NK-92 treated with Interleukin-12 subunit alpha and Interleukin-12 subunit beta, amount 100 ng/mL, for 24 hours (cell line): ENCODE measurements at regions not wholly inside any gene's neighbourhood (a gene's known extent, or its start where the extent isn't known, plus 50 kb on each side); places are given as distances from the start of the nearest gene placed in this dataset.

Source experiments
- DNase-seq: peaks from one replicate; lab custom pipeline; 2025; lab: John Stamatoyannopoulos, UW

- DNase-seq: no peak
These were observed 614.3 kb downstream of the ACTL7B start for GRCh38 chr9:108241384-108242073.

DNA sequence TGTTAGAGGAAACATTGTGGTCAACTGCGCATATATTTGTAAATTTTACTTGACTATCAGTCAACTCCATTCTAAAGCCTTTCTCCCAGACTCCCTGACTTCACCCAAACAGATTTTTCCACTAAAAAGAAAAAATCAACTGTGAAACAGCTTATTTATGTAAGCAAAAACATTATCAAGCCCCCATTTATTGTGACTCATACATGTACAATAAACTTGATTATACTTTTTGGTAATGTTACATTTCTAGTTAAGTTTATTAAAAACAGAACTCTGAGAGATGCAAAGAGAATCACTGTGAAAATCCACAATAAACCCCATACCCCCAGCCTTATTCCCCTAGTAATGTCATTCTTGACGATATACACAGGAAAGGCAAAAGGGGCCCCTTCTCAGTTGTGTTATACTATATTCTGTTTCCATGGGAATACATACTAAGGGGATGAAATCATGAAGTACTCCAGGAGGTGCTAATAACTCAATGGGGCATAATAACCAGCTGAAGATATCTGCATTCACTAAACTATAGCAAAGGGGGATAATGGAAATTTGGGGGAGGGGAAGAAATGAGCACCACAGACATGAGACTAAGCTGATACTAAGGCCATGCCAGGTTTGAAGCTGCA is 616.0 kb downstream of the ACTL7B start:
- no peak for DNase-seq

DNA sequence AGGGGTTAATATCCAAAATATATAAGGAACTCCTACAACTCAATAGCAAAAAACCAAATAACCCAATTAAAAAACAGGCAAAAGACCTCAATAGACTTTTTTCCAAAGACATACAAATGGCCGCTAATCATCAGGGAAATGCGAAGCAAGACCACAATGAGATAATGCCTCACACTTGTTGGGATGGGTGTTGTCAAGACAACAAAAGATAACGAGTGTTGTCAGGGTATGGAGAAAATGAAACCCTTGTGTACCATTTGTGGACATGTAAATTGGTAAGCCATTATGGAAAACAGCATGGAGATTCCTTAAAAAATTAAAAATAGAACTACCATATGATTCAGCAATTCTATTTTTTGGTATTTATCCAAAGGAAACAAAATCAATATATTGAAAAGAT is 620.2 kb downstream of the ACTL7B start:
- no peak for DNase-seq

DNA sequence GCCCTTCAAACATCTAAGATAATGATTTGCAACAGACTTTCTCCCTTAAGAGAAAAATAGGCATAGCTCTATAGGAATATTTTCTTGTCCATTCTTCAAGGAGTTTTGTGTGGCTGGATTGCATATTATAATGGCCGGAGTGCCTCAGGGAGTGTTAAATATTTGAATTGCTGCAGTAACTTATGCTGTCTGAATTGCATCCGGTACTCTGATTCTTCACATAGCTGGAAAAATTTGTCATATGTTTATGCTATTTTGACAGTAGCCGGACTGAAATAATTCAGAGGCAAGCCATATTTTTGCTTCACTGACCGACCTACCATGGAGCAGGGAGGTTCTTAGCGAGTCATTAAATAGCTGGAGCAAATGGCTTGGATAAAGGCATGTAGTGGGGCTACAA is 621.0 kb downstream of the ACTL7B start:
- no peak for DNase-seq

DNA sequence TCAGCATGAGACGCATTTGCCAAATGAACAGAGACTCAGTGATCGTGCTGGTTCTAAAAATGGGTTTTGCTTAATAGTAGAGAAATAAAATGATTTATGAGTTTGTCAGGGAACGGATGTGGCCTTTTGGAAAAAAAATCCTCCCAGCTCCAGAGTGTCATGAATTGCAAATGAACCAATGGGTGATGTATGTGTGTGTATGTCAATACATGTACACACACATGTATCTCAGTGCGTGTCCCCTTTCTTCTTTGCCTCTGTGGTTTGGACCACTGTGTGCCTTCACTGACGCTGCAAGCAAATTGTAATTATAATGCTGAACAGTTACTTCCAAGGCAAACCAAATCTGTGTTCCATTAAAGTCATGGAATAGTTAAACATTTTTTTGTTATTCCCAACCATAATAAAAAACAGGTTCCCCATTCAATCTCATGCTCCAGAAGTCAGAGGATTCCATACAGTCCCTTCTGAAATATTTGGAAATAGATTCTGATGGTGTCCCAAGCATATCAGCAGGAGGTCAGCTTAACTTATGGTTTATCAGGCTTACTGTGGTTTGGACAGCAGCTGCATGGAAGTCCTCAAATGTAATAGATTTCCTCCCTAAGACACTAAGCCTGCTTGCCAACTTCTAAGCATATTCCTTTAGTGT is 630.5 kb downstream of the ACTL7B start:
- no peak for DNase-seq

- no peak for DNase-seq
These were observed 631.1 kb downstream of the ACTL7B start for GRCh38 chr9:108224716-108225115.

DNA sequence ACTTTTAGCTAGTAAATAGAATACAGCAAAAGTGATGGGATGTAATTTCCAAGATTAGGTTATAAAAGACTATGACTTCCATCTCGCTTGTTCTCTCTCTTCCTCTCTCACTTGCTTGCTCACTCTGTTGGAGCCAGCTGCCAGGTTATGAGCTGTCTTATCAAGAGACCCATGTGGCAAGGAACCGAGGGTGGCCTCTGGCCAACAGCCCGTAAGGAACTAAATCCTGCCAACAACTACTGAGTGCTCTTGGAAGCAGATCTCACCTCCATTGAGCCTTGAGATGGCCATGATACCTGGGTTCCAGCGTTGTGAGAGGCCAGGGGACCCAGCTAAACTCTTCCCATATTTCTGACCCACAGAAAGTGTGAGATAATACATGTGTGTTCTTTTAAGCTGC is 636.1 kb downstream of the ACTL7B start:
- DNase-seq: no peak

DNA sequence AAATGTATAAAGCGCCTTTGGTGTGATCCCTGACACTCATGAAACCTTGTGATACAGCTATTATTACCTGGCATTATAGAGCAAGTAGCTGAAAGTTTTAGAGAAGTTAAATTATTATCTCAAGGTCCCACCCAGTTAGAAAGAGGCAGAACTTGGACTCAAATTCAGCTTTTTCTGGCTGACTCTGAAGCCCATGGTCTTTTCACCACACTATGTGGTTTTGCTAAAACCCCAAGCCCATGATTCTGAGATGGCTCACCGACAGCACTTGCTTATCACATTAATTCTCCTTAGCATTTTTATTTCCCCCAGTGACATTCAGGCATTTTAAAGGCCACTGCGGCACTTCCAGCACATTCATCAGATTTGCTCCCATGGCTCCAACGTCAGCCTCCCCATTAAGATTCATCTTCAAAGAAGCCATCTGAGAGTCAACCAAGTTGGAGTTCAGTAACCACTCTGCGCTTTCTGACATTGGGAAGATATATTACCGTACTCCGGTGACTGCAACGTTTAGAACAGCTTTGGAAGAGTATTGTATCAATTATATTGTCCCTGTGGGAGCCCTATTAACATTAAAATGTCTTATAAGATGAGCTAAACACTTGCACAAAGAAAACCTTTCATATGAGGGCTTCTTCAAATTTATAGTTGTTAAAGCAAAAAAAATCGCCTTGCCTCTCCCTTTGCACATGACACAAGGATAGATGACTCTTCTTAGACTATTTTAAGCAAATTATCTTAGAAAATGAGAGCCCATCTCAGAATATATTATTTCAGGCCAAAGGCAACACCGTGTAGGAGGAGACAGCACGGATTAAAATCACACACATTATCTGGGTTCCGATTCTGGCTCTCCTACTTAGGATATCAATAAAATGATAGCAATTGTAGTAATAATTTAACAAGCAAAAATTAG is 638.1 kb downstream of the ACTL7B start:
- DNase-seq: no peak

- no peak for DNase-seq
These were observed 642.3 kb downstream of the ACTL7B start for GRCh38 chr9:108213511-108213910.

DNA sequence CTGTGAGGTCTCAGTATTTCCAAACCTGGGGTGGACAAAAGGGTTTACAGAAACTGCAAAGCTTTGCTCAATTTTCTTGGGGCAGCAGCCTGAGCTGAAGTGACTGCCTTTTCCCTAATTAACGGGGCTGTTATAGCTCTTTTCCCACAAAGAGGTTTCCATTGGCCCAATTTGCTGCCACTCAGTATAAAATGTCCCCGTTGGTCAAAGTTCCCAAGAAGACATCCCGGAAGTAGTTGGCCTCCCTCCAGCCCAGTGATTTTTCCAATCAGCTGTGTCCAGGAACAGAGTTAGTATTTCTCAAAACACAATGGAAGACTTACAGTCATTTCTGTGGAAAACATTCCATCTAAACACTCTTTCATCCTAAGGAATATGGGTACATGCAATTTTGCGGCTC is 643.6 kb downstream of the ACTL7B start:
- DNase-seq: no peak

DNA sequence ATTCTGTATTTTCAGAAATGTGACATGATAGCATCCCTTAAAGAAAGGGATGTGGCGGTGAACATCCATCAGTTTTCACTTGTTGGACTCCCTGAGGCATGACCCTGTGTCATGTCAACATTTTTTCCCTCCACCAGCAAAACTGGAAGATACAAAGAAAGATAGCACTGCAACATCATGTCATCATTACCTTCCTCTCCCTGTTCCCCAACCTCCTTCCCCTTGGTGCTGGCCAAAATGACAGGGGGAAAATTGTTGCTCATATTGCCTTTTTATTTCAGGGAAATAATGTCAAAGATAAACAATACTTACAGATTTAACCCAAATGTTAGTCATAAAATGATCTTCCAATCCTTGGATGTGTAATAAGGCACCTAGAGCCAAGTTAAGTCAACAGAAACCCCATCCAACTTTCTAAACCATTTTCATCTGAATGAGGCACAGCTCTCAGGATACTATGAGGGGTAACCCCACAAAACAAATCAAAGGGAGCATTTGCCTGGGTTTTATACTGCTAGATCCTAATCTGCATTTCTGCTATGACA is 644.3 kb downstream of the ACTL7B start:
- no peak for DNase-seq

DNA sequence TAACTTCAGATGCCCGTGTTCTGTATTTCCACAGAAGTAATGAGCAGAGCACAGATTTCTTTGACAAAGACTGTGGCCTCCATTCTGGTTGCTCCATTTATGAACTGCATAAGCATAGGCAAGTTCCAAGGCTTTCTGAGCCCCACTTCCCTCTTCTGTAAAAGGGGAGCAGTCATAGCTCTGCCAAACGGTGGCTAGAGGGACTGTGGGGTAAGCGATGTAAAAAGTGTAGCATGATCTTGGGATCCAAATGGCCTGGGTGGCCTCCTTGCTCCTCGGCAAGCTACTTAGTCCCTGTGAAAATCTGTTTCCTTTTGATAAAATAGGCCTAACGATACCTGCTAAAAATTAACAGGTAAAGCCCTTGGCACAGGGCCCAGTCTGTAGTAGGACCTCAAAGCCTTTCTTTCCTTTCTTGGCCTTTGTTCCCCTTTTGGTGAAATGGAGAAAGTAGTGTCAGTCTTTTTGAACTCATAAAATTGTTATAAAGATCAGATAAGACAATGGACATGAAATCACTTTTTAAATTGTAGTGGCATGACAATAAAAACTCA is 646.6 kb downstream of the ACTL7B start:
- no peak for DNase-seq

DNA sequence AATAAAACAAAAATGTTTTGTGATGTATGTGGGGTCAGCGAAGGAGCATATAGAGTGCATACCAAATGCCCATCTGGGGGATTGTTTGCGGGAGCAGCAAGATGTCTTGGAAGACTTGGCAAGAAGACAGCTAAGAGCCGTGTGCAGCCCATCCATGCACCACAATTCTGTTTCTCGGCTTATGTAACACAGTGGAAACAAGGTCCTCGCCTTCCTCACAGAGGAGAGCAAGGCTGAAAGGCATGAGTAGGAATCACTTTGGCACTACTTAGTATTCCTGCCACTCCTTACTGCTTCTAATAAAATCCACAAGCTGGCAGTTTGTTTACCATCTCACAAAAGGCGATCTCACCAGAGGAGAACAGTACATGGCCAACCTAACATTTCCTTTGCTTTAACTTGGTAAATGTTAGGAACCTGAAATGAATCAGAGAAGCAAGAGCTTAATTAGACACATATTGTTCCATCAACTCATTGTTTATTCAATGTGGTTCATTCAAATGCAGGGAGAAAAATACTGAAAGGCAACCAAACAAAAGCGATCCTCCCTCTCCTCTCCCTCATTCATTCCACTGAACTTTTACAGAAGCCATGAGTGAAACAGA is 648.1 kb downstream of the ACTL7B start:
- DNase-seq: no peak

DNA sequence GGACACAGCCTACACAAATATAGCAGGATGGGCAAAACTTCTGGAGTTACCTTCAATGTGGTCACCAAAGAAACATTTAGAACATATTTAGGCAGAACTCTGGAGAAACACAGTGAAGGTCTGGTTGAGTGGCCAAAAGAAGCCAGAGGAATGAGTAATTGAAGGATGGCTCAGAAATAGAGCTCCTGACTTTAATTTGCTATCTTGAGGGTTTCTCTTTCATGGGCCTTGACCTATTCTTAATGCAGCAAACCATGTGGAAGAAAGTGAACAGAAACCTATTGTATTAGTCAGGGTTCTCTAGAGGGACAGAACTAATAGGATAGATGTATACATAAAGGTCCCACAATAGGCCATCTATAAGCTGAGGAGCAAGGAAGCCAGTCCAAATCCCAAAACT is 650.5 kb downstream of the ACTL7B start:
- DNase-seq: no peak

GRCh38 chr9:108197899-108198298 is 657.9 kb downstream of the ACTL7B start:
- DNase-seq: no peak

GRCh38 chr9:108197008-108197365 is 658.8 kb downstream of the ACTL7B start:
- DNase-seq: no peak

DNA sequence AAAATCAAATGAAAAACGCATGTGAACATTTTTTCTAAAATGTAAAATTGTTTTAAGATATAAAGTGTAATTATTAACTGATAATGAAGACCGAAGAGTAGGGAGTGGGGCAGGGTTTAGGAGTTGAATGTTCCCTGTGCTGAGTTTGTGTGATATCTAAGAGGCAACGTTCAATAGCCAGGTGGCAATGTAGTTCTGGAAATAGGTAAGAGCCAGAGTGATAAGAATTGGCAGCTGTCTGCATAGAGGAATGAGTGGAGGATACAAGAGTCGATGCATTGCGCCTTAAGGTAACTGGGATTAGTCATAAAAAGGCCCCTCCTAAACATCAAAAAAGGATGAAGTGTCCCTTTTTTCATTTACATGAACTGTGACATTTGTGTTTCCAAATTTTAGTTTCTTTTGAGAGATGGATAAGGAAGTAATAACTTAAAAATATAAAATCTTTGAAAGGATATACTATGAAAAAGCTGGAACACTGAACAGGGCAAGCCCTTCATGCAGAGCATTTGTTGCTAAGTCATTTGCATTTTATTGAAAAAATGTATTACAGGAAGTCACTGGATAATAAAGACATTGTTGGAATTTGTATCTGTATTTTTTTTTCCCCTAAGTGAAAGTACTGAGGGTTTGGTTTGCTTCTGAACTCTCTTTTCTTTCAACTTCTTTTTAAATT is 659.3 kb downstream of the ACTL7B start:
- no peak for DNase-seq

DNA sequence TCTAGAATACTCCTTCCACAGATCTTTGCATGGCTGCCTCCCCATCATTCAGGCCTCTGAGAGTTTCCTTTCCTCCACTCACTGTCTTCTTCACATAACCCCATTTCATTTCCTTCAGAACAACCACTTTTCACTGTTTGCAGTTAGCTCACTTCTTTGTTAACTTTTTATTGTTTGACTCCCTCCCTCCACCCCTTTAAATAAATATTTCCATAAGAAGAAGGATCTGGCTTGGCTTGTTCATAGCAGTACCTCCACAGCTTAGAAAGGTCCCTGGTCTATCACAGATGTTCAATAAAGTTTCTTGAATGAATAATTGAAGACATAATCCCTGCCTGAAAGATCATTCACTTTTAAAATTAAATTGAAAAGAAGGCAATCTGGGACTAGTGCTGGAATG is 661.6 kb downstream of the ACTL7B start:
- no peak for DNase-seq

DNA sequence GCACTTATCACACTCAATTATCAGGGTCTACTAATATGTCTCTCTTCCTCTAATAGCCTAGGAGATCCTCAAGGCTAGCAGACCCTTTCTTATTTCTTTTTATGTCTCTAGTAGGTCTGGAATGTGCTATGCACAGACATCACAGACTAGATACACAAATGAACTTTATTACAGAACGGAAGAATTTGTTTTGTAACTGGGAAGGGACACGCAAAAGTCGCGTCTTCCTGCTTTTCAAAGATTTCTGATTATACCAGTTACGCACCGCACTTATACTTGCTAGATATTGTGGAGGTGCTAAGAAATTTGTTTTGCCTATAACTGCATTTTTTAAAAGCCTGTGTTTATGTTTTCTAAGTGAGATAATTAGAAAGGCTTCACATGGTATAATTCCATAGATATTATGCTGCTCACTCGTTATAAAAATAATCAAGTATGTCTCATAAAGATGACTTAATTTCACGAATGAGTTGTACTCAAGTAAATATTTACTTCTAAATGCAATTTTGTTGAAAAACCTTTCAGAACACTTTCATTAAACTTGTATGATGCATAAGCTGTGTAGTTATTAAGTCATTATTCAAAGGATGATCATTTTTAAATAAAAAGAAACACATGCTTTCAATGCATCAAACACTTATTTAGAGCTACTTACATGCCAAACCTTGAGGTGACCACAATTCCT is 662.6 kb downstream of the ACTL7B start:
- DNase-seq: no peak

GRCh38 chr9:108191065-108191464 is 664.7 kb downstream of the ACTL7B start:
- DNase-seq: no peak
